K562 (cell line): ENCODE measurements at regions not wholly inside any gene's neighbourhood (a gene's known extent, or its start where the extent isn't known, plus 50 kb on each side); places are given as distances from the start of the nearest gene placed in this dataset.

ENCODE experiments used
- ATAC-seq: fragments of 200-7000 bp; cut with Tn5 transposase; 3 replicates; pipeline ENCODE4 v1.9.1; 2020; ENCODE audit warnings: moderate library complexity
- BruUV-seq: library from RNA; stranded (reverse); fragments of 400-500 nt; replicated peaks from 2 replicates; lab custom pipeline; 2021; lab: Mats Ljungman, UMichigan
- CTCF ChIA-PET: fragments of 300-600 bp; formaldehyde crosslinking; extraction: SDS; loops from one replicate; lab custom pipeline; 2021; ENCODE audit warnings: low intra/inter-chr PET ratio; lab: Yijun Ruan, JAX
- POLR2A ChIA-PET: fragments of 300-600, 350-650 bp; sonication (Branson Sonifier 250); formaldehyde crosslinking; extraction: SDS; loops from one replicate; lab custom pipeline; 2021; ENCODE audit warnings: antibody characterized with exemption, inconsistent platforms; lab: Yijun Ruan, JAX
- DNase-seq, 4 experiments: peaks; one replicate each; pipeline versions ENCODE4 v3.0.0 to v3.0.0-alpha.2; 2011 to 2018; ENCODE audit warnings: low spot score in 3 of 4, mixed read lengths in 3 of 4; ENCODE audit errors: extremely low read depth in 1 of 4
- FAIRE-seq: peaks from 2 replicates; lab custom pipeline; 2011; peaks lifted over from hg19 to GRCh38; lab: Jason Lieb, UNC
- H2AFZ ChIP-seq: 2 replicates; pipeline ENCODE4 v1.6.0; 2011; ENCODE audit warnings: low read depth, low read length, control low read depth, inconsistent platforms
- H3K27ac ChIP-seq: fragments of 200-600 bp; 3 replicates; pipeline ENCODE4 v1.8.0; 2011; ENCODE audit warnings: low read depth, mild to moderate bottlenecking, control low read depth, inconsistent platforms, low read length, moderate library complexity, mixed read lengths; ENCODE audit errors: extremely low read depth
- H3K27me3 ChIP-seq, 2 experiments: fragments of 300-600 bp in 1 of 2; 2 replicates in 1 of 2; 3 replicates in 1 of 2; pipeline versions ENCODE4 v1.6.0 to v1.8.0; 2011; ENCODE audit warnings: inconsistent platforms in 2 of 2, low read length in 2 of 2, mild to moderate bottlenecking in 1 of 2, mixed read lengths in 1 of 2, moderate library complexity in 1 of 2; ENCODE audit not compliant: control insufficient read depth in 2 of 2, insufficient read depth in 2 of 2
- H3K36me3 ChIP-seq: fragments of 300-600 bp; 3 replicates; pipeline ENCODE4 v1.8.0; 2011; ENCODE audit warnings: mild to moderate bottlenecking, low read length, inconsistent platforms; ENCODE audit not compliant: control insufficient read depth, insufficient read depth
- H3K4me1 ChIP-seq, 2 experiments: fragments of 200-600 bp in 1 of 2; replicated peaks in 1 of 2; 2 replicates in 1 of 2; 3 replicates in 1 of 2; pipeline versions ENCODE4 v1.5.1 to v1.8.0; 2011; ENCODE audit warnings: inconsistent platforms in 2 of 2, low read length in 2 of 2, mild to moderate bottlenecking in 1 of 2, mixed read lengths in 1 of 2, moderate library complexity in 1 of 2; ENCODE audit not compliant: control insufficient read depth in 2 of 2, insufficient read depth in 2 of 2
- H3K4me2 ChIP-seq: 2 replicates; pipeline ENCODE4 v1.6.1; 2011; ENCODE audit warnings: low read length, control low read depth, inconsistent platforms, mixed read lengths; ENCODE audit not compliant: insufficient read depth
- H3K4me3 ChIP-seq: fragments of 200-600 bp; sonication (generic), shearing (Covaris generic); 2 replicates; pipeline ENCODE4 v1.5.1; 2016; ENCODE audit warnings: control low read depth, inconsistent platforms
- H3K79me2 ChIP-seq: fragments of 200-600 bp; 3 replicates; pipeline ENCODE4 v1.8.0; 2011; ENCODE audit warnings: low read length, inconsistent platforms; ENCODE audit not compliant: control insufficient read depth, insufficient read depth
- H3K9ac ChIP-seq, 2 experiments: 2 replicates each; pipeline versions ENCODE4 v1.6.0 to v1.6.1; 2011; ENCODE audit warnings: low read depth in 2 of 2, low read length in 2 of 2, control low read depth in 1 of 2, inconsistent platforms in 1 of 2, mild to moderate bottlenecking in 1 of 2, mixed read lengths in 1 of 2; ENCODE audit not compliant: insufficient read depth in 1 of 2
- H3K9me1 ChIP-seq: one replicate; pipeline ENCODE4 v1.6.0; 2011; ENCODE audit warnings: inconsistent platforms, mild to moderate bottlenecking, low read length, moderate library complexity; ENCODE audit not compliant: control insufficient read depth, insufficient read depth
- H3K9me3 ChIP-seq: replicated peaks from 2 replicates; pipeline ENCODE4 v1.5.1; 2011; ENCODE audit warnings: low read depth, low read length, inconsistent platforms; ENCODE audit not compliant: control insufficient read depth, insufficient read depth
- H4K20me1 ChIP-seq: replicated peaks from 2 replicates; pipeline ENCODE4 v1.6.1; 2011; ENCODE audit warnings: low read length, inconsistent platforms, mixed read lengths; ENCODE audit not compliant: control insufficient read depth, insufficient read depth
- BDP1 ChIP-seq: IDR thresholded peaks from 3 replicates; pipeline ENCODE4 v1.6.1; 2011; ENCODE audit not compliant: insufficient read length, insufficient read depth
- CBFA2T3 ChIP-seq: fragments of 450-650 bp; IDR thresholded peaks from 2 replicates; pipeline ENCODE4 v1.6.1; 2017
- CHD1 ChIP-seq: fragments of 200-600 bp; sonication (generic); IDR thresholded peaks from one replicate; pipeline ENCODE4 v1.6.1; 2012; ENCODE audit warnings: mild to moderate bottlenecking, moderate library complexity, low read length, inconsistent platforms
- CREM ChIP-seq: IDR thresholded peaks from 2 replicates; pipeline ENCODE4 v1.6.1; 2014; ENCODE audit warnings: antibody characterized with exemption, low read depth
- CSDE1 ChIP-seq, 2 experiments: fragments of 450-650 bp; IDR thresholded peaks; 2 replicates each; pipeline ENCODE4 v1.6.1; 2016; ENCODE audit warnings: mild to moderate bottlenecking in 1 of 2
- GABPB1 ChIP-seq: sonication (generic); formaldehyde crosslinking; IDR thresholded peaks from 2 replicates; pipeline ENCODE4 v1.8.0; 2022; ENCODE audit warnings: mild to moderate bottlenecking, missing genetic modification reagents
- HMG20A ChIP-seq: fragments of 450-650 bp; formaldehyde crosslinking; conservative IDR thresholded peaks from 2 replicates; pipeline ENCODE4 v1.4.0; 2020; ENCODE audit warnings: mild to moderate bottlenecking, mixed read lengths
- JUNB ChIP-seq: fragments of 450-650 bp; formaldehyde crosslinking; conservative IDR thresholded peaks from 2 replicates; pipeline ENCODE4 v1.4.0; 2020; ENCODE audit warnings: mild to moderate bottlenecking
- KDM2B ChIP-seq: fragments of 250-450 bp; sonication (Bioruptor Pico); IDR thresholded peaks from 2 replicates; pipeline ENCODE4 v1.8.0; 2021; ENCODE audit warnings: mild to moderate bottlenecking, moderate library complexity
- MYNN ChIP-seq, 2 experiments: sonication (generic); formaldehyde crosslinking in 1 of 2; IDR thresholded peaks; 2 replicates each; pipeline versions ENCODE4 v1.5.0 to v1.6.1; 2016 to 2020; ENCODE audit warnings: antibody characterized with exemption in 1 of 2, missing genetic modification reagents in 1 of 2
- NELFE ChIP-seq: IDR thresholded peaks from 2 replicates; pipeline ENCODE4 v1.6.1; 2011; ENCODE audit warnings: mild to moderate bottlenecking; ENCODE audit not compliant: insufficient read depth, insufficient read length
- RBFOX2 ChIP-seq: fragments of 200-400 bp; formaldehyde crosslinking; IDR thresholded peaks from 2 replicates; pipeline ENCODE4 v1.6.1; 2017; ENCODE audit warnings: low read depth, mild to moderate bottlenecking, low read length, moderate library complexity
- SMAD2 ChIP-seq: fragments of 150-350 bp; IDR thresholded peaks from 2 replicates; pipeline ENCODE4 v1.6.1; 2014; ENCODE audit warnings: low read depth, mild to moderate bottlenecking, low read length
- TCF7L2 ChIP-seq: fragments of 150-350 bp; IDR thresholded peaks from 2 replicates; pipeline ENCODE4 v1.6.1; 2016; ENCODE audit warnings: low read depth, mild to moderate bottlenecking, low read length, moderate library complexity
- TEAD4 ChIP-seq, 2 experiments: sonication (generic) in 1 of 2; formaldehyde crosslinking in 1 of 2; IDR thresholded peaks; 2 replicates each; pipeline versions ENCODE4 v1.6.1 to v1.8.0; 2012 to 2022; ENCODE audit warnings: borderline replicate concordance in 1 of 2, inconsistent platforms in 1 of 2, low read length in 1 of 2, mild to moderate bottlenecking in 1 of 2, missing genetic modification reagents in 1 of 2
- ZBED1 ChIP-seq: IDR thresholded peaks from 2 replicates; pipeline ENCODE4 v1.6.1; 2014
- WGBS: fragments of 100-300 bp; shearing (Covaris generic); methylation state at CpG from one replicate; pipeline ENCODE4 v1.1.6; 2016; ENCODE audit warnings: low coverage, mixed read lengths; ENCODE audit not compliant: insufficient coverage; ENCODE audit errors: missing lambda C conversion rate; 5-methylcytosine and 5-hydroxymethylcytosine counted together
- in situ Hi-C: fragments of 300-500 bp; cut with MboI; formaldehyde crosslinking; loops from 4 replicates; pipeline ENCODE4 v1.15.0; 2018; ENCODE audit warnings: inconsistent platforms, mixed read lengths
- intact Hi-C: fragments of 100-400 bp; cut with micrococcal nuclease; formaldehyde crosslinking; loops from 2 replicates; pipeline ENCODE4 v1.14.2; 2022
- TF ChIP-seq, protein P1 (sequence below): fragments of 450-650 bp; formaldehyde crosslinking; IDR thresholded peaks from 2 replicates; pipeline ENCODE4 v1.4.0; 2020; ENCODE audit warnings: mild to moderate bottlenecking
- TF ChIP-seq, protein P2 (sequence below): fragments of 200-800 bp; sonication (Bioruptor generic); IDR thresholded peaks from 2 replicates; pipeline ENCODE4 v1.6.1; 2017; ENCODE audit warnings: missing genetic modification characterization, missing compliant biosample characterization

DNA sequence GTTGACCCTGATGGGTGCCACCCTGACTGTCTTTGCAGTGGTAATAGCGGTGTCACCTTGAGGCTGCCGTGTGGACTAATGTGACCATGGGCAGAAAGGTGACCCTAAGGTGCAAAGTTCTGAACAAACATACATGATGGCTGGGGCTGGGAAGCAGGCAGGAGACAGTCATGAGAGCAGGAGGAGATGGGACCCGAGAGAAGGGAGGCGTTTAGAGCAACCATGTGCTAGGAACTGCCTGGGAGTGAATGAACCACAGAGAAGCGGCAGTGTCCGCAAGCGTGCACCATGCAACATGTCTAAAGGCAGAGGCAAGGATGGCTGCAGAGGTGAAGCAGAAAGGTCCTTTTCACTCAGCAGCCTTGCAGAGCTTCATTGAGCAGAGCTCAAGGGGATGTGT, 113.1 kb upstream of the GDF10 start:
- Histone ChIP-seq H3K4me3 (no peak overlapping the region), H4K20me1 (no peaks in the 10 kb centered on the region; the same call in 1 of the 2 replicates), H3K27me3 (peaks cover 0 to 41% of the 10 kb centered on the region in 2 experiments; a peak in 3 of 5 replicates), H3K4me1 (no peaks in the 10 kb centered on the region), H3K79me2 (no peaks in the 10 kb centered on the region), H3K9me1 (no peaks in the 10 kb centered on the region), H2AFZ (no peak overlapping the region), H3K36me3 (no peaks in the 10 kb centered on the region), H3K9me3 (no peaks in the 10 kb centered on the region), H3K4me2 (no peak overlapping the region), H3K9ac (no peak overlapping the region), H3K27ac (no peak overlapping the region)
- FAIRE-seq (no peak), ATAC-seq (no peak), DNase-seq (no peak)
- TF ChIP-seq NELFE (no peak), KDM2B (CRISPR knock-in tag) (no peak), GABPB1 (CRISPR knock-in tag) (no peak), BDP1 (no peak), CSDE1 (IDR thresholded peaks at IDR 0.05) (no peak), HMG20A (CRISPR knock-in tag) (no peak), MYNN (IDR thresholded peaks at IDR 0.05) (no peak), MYNN (CRISPR knock-in tag; IDR thresholded peaks at IDR 0.05) (no peak), CHD1 (no peak), CREM (no peak), ZBED1 (no peak), TCF7L2 (no peak), SMAD2 (no peak), JUNB (CRISPR knock-in tag) (no peak), TEAD4 (IDR thresholded peaks at IDR 0.05; ENCODE audit: low read length) (no peak), TEAD4 (CRISPR knock-in tag; IDR thresholded peaks at IDR 0.05; ENCODE audit: borderline replicate concordance) (no peak), CBFA2T3 (no peak), RBFOX2 (no peak)
- TF ChIP-seq, protein P1, sequence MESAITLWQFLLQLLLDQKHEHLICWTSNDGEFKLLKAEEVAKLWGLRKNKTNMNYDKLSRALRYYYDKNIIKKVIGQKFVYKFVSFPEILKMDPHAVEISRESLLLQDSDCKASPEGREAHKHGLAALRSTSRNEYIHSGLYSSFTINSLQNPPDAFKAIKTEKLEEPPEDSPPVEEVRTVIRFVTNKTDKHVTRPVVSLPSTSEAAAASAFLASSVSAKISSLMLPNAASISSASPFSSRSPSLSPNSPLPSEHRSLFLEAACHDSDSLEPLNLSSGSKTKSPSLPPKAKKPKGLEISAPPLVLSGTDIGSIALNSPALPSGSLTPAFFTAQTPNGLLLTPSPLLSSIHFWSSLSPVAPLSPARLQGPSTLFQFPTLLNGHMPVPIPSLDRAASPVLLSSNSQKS, result no peak
- TF ChIP-seq, protein P2, sequence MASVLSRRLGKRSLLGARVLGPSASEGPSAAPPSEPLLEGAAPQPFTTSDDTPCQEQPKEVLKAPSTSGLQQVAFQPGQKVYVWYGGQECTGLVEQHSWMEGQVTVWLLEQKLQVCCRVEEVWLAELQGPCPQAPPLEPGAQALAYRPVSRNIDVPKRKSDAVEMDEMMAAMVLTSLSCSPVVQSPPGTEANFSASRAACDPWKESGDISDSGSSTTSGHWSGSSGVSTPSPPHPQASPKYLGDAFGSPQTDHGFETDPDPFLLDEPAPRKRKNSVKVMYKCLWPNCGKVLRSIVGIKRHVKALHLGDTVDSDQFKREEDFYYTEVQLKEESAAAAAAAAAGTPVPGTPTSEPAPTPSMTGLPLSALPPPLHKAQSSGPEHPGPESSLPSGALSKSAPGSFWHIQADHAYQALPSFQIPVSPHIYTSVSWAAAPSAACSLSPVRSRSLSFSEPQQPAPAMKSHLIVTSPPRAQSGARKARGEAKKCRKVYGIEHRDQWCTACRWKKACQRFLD (CRISPR knock-in tag), result no peak
- ChIA-PET POLR2A (no interaction called here), CTCF (no interaction called here)
- no TSS peak for BruUV-seq
- WGBS, result 2% methylated on average over 7 of the region's 7 CpGs
- intact Hi-C loops, result no loop called here
- in situ Hi-C loops, result no loop called here
